ENCODE measurements at regions not wholly inside any gene's neighbourhood (a gene's known extent, or its start where the extent isn't known, plus 50 kb on each side); places are given as distances from the start of the nearest gene placed in this dataset.

DNA sequence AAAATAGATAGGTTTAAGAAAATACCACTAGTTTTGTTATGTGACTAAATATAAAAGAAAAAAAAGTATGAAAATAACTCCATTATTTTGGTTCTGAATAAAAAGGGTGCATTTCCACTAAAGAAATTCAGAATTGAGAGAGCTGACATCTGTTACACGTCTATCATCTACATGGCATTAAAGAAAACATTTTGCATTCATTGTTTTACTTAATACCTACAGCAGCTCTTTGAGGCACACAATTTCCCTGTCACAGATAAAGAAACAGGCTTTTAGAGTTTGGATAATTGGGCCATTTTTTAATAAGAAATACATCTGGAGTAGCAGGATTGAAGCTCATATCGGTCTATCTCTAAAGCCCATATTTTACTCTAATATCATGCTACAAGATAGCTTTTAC is 145.7 kb upstream of the LUZP2 start:
- H3K9me3 ChIP-seq = no peaks in the 10 kb centered on the region
- no peaks in the 10 kb centered on the region for H3K36me3 ChIP-seq
- no peaks in the 10 kb centered on the region for H3K27me3 ChIP-seq
- no peak for TF ChIP-seq POLR2A (IDR thresholded peaks at IDR 0.05)
- no peak for TF ChIP-seq EP300 (IDR thresholded peaks at IDR 0.05)
- TF ChIP-seq POLR2AphosphoS5 (IDR thresholded peaks at IDR 0.05) = no peak
- TF ChIP-seq, protein P1, sequence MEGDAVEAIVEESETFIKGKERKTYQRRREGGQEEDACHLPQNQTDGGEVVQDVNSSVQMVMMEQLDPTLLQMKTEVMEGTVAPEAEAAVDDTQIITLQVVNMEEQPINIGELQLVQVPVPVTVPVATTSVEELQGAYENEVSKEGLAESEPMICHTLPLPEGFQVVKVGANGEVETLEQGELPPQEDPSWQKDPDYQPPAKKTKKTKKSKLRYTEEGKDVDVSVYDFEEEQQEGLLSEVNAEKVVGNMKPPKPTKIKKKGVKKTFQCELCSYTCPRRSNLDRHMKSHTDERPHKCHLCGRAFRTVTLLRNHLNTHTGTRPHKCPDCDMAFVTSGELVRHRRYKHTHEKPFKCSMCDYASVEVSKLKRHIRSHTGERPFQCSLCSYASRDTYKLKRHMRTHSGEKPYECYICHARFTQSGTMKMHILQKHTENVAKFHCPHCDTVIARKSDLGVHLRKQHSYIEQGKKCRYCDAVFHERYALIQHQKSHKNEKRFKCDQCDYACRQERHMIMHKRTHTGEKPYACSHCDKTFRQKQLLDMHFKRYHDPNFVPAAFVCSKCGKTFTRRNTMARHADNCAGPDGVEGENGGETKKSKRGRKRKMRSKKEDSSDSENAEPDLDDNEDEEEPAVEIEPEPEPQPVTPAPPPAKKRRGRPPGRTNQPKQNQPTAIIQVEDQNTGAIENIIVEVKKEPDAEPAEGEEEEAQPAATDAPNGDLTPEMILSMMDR (IDR thresholded peaks at IDR 0.05) = no peak
- no peak overlapping the region for H3K27ac ChIP-seq
- H3K4me3 ChIP-seq = no peak overlapping the region
- WGBS = 43% methylated on average over 2 of the region's 2 CpGs
- DNase-seq (ENCODE audit: low spot score in 2 of 2) = no peak
- H3K4me1 ChIP-seq = no peaks in the 10 kb centered on the region

GRCh38 chr11:24356501-24356900 is 140.4 kb upstream of the LUZP2 start:
- TF ChIP-seq, protein P1 (IDR thresholded peaks at IDR 0.05) = no peak
- TF ChIP-seq POLR2A (IDR thresholded peaks at IDR 0.05) (no peak), EP300 (IDR thresholded peaks at IDR 0.05) (no peak), POLR2AphosphoS5 (IDR thresholded peaks at IDR 0.05) (no peak)
- H3K9me3 ChIP-seq = no peaks in the 10 kb centered on the region
- H3K27ac ChIP-seq = no peak overlapping the region
- no peak for DNase-seq (ENCODE audit: low spot score in 2 of 2)
- no peaks in the 10 kb centered on the region for H3K27me3 ChIP-seq
- H3K36me3 ChIP-seq = no peaks in the 10 kb centered on the region
- H3K4me3 ChIP-seq = no peak overlapping the region
- WGBS = 62% methylated on average over 3 of the region's 3 CpGs
- H3K4me1 ChIP-seq = no peaks in the 10 kb centered on the region

GRCh38 chr11:24357620-24358410 is 139.0 kb upstream of the LUZP2 start:
- DNase-seq (ENCODE audit: low spot score in 2 of 2) = no peak
- no peaks in the 10 kb centered on the region for H3K4me1 ChIP-seq
- no peaks in the 10 kb centered on the region for H3K9me3 ChIP-seq
- H3K27ac ChIP-seq = no peak overlapping the region
- no peak for TF ChIP-seq POLR2A (IDR thresholded peaks at IDR 0.05)
- TF ChIP-seq, protein P1 (IDR thresholded peaks at IDR 0.05) = no peak
- no peak for TF ChIP-seq EP300 (IDR thresholded peaks at IDR 0.05)
- H3K36me3 ChIP-seq = no peaks in the 10 kb centered on the region
- H3K27me3 ChIP-seq = no peaks in the 10 kb centered on the region
- WGBS = 51% methylated on average over 8 of the region's 8 CpGs
- H3K4me3 ChIP-seq = no peak overlapping the region

GRCh38 chr11:24372491-24372890 is 124.4 kb upstream of the LUZP2 start:
- no peak for TF ChIP-seq EP300 (IDR thresholded peaks at IDR 0.05)
- no peak for TF ChIP-seq POLR2A (IDR thresholded peaks at IDR 0.05)
- TF ChIP-seq POLR2AphosphoS5 (IDR thresholded peaks at IDR 0.05) = no peak
- TF ChIP-seq, protein P1 (IDR thresholded peaks at IDR 0.05) = no peak
- H3K36me3 ChIP-seq = no peaks in the 10 kb centered on the region
- H3K27me3 ChIP-seq = no peaks in the 10 kb centered on the region
- WGBS = 65% methylated on average over 1 of the region's 1 CpG
- H3K9me3 ChIP-seq = no peaks in the 10 kb centered on the region
- no peak overlapping the region for H3K27ac ChIP-seq
- DNase-seq (ENCODE audit: low spot score in 2 of 2) = no peak
- no peaks in the 10 kb centered on the region for H3K4me1 ChIP-seq
- no peak overlapping the region for H3K4me3 ChIP-seq

DNA sequence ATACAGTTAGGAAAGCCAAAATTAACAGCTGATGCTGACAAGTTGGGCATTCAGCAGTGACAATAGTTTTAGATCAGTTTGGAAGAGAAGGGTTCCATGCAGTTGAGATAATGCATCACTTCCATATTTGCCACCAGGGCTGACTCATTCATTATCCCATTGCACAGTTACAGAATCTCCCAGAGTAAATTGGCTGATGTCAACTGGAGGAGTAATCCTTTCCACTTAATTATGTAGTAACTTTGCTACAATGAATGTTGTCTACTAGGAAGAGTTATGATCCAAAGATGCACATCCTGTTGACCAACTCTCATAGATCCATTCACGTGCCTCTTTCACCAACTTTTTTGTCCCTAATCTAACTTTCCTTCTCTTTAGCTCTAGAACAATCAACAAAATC is 123.3 kb upstream of the LUZP2 start:
- WGBS = 76% methylated on average over 1 of the region's 1 CpG
- TF ChIP-seq, protein P1 (IDR thresholded peaks at IDR 0.05) = no peak
- no peak for TF ChIP-seq POLR2A (IDR thresholded peaks at IDR 0.05)
- TF ChIP-seq POLR2AphosphoS5 (IDR thresholded peaks at IDR 0.05) = no peak
- no peak for TF ChIP-seq EP300 (IDR thresholded peaks at IDR 0.05)
- no peaks in the 10 kb centered on the region for H3K27me3 ChIP-seq
- H3K9me3 ChIP-seq = no peaks in the 10 kb centered on the region
- H3K36me3 ChIP-seq = no peaks in the 10 kb centered on the region
- no peaks in the 10 kb centered on the region for H3K4me1 ChIP-seq
- no peak overlapping the region for H3K27ac ChIP-seq
- no peak for DNase-seq (ENCODE audit: low spot score in 2 of 2)
- no peak overlapping the region for H3K4me3 ChIP-seq

Measured in suprapubic skin (tissue), 4 donors.